Adrenal gland (tissue), 9 donors: ENCODE measurements at regions not wholly inside any gene's neighbourhood (a gene's known extent, or its start where the extent isn't known, plus 50 kb on each side); places are given as distances from the start of the nearest gene placed in this dataset.

Experiments
- DNase-seq, 7 donors: peaks; one replicate each; pipeline ENCODE4 v3.0.0-alpha.2; 2019 to 2020
- H3K27ac ChIP-seq, 5 donors: fragments of 200-600 bp; sonication (generic) in 4 of 5; 1 replicate in 3 of 5; 2 replicates in 2 of 5; pipeline versions ENCODE4 v1.5.1 to v1.8.0; 2016 to 2020; ENCODE audit warnings: mild to moderate bottlenecking in 1 of 5
- H3K27me3 ChIP-seq: fragments of 200-600 bp; 2 replicates; pipeline ENCODE4 v1.8.0; 2021
- H3K36me3 ChIP-seq, 2 donors: fragments of 200-600 bp; replicated peaks in 1 of 2; 1 replicate in 1 of 2; 2 replicates in 1 of 2; pipeline versions ENCODE4 v1.5.1 to v1.8.0; 2018 to 2022
- H3K4me1 ChIP-seq, 2 donors: fragments of 200-600 bp; replicated peaks in 1 of 2; 1 replicate in 1 of 2; 2 replicates in 1 of 2; pipeline versions ENCODE4 v1.5.1 to v1.8.0; 2018 to 2021
- H3K4me3 ChIP-seq, 4 donors: fragments of 200-600 bp; sonication (generic) in 3 of 4; one replicate each; pipeline ENCODE4 v1.5.1; 2016 to 2018
- H3K9me3 ChIP-seq, 3 donors: fragments of 200-600 bp; sonication (generic) in 1 of 3; replicated peaks in 1 of 3; 1 replicate in 2 of 3; 2 replicates in 1 of 3; pipeline versions ENCODE4 v1.5.1 to v1.8.0; 2016 to 2021
- POLR2A ChIP-seq, 2 donors: fragments of 450-650 bp; IDR thresholded peaks; one replicate each; pipeline ENCODE4 v1.6.1; 2017; ENCODE audit warnings: antibody characterized with exemption in 2 of 2, mild to moderate bottlenecking in 2 of 2, moderate library complexity in 1 of 2
- whole genome bisulfite sequencing, 4 donors: extraction: QIAGEN DNeasy Blood & Tissue Kit in 2 of 4; methylation state at CpG; one replicate each; pipeline versions ENCODE4 v1.1.5 to v1.1.7; 2013 to 2017; 5-methylcytosine and 5-hydroxymethylcytosine counted together
- intact Hi-C, 2 donors: fragments of 100-400 bp; cut with DNase I; formaldehyde crosslinking; loops; one replicate each; pipeline versions ENCODE4 v1.14.1 to v1.15.0; 2022 to 2023
- TF ChIP-seq, protein P1 (sequence below), 6 experiments: fragments of 450-650 bp in 4 of 6; fragments of 200-600 bp in 2 of 6; sonication (generic) in 1 of 6; IDR thresholded peaks; 1 replicate in 5 of 6; 2 replicates in 1 of 6; pipeline versions ENCODE4 v1.5.1 to v1.8.0; 2016 to 2021; ENCODE audit warnings: antibody characterized with exemption in 6 of 6, mild to moderate bottlenecking in 2 of 6, moderate library complexity in 1 of 6
- donor health status: healthy with polysubstance abuse.
- donor health status: Bipolar disorder and iron deficiency.
- donor health status: DM: yes; HTN: yes; CAD: no.
- donor health status: DM: no; HTN: no; CAD: no.
- donor health status: DM: no; HTN: no; CAD: no.

DNA sequence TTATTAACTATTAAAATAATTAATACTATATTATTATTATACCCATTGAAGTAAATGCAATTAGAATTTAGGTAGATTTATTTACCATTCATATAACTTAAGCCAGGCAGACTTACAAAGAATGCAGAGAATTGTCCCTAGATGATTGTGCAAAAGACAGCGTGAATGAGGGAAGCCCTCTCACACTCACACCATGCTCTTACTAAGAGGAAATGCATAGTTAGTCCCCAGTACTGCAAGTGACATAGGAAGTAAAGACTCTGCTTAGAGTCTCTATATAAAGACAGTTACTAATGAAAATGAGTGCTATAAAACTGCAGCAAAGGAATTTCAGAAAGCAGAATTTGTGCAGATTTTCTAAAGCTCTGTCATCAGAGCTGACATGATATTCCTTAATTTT, 270.4 kb downstream of the ZBBX start:
- WGBS, 4 donors, result 62 to 75% (median 67%) methylated on average over 1 of the region's 1 CpG
- Histone ChIP-seq H3K4me1 (no peaks in the 10 kb centered on the region), H3K4me3 (no peak overlapping the region), H3K9me3 (no peaks in the 10 kb centered on the region), H3K27ac (no peak overlapping the region), H3K36me3 (no peaks in the 10 kb centered on the region), H3K27me3 (no peaks in the 10 kb centered on the region)
- TF ChIP-seq, protein P1, sequence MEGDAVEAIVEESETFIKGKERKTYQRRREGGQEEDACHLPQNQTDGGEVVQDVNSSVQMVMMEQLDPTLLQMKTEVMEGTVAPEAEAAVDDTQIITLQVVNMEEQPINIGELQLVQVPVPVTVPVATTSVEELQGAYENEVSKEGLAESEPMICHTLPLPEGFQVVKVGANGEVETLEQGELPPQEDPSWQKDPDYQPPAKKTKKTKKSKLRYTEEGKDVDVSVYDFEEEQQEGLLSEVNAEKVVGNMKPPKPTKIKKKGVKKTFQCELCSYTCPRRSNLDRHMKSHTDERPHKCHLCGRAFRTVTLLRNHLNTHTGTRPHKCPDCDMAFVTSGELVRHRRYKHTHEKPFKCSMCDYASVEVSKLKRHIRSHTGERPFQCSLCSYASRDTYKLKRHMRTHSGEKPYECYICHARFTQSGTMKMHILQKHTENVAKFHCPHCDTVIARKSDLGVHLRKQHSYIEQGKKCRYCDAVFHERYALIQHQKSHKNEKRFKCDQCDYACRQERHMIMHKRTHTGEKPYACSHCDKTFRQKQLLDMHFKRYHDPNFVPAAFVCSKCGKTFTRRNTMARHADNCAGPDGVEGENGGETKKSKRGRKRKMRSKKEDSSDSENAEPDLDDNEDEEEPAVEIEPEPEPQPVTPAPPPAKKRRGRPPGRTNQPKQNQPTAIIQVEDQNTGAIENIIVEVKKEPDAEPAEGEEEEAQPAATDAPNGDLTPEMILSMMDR (IDR thresholded peaks at IDR 0.05), result no peak
- TF ChIP-seq POLR2A (IDR thresholded peaks at IDR 0.05), result no peak
- intact Hi-C loops, result no loop called here
- DNase-seq, result no peak

DNA sequence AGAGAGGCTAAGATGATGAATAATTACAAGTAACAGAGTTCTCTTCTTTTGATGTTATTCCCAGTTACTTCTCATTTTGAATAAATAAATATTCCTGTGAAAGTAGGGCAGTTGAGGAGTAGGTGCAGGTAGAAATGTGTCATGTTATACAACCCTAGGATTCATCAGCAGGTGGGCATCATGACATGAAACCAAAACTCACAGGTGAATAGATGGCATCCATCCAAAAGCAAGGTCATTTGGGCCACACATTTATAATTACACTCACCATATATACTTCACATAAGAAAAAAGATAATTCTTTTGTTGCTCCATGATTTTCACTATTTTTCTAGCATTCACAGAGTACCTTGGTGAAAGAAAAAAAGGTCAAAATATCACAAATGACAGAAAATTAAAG, 273.6 kb downstream of the ZBBX start:
- no peaks in the 10 kb centered on the region for H3K36me3 ChIP-seq

DNA sequence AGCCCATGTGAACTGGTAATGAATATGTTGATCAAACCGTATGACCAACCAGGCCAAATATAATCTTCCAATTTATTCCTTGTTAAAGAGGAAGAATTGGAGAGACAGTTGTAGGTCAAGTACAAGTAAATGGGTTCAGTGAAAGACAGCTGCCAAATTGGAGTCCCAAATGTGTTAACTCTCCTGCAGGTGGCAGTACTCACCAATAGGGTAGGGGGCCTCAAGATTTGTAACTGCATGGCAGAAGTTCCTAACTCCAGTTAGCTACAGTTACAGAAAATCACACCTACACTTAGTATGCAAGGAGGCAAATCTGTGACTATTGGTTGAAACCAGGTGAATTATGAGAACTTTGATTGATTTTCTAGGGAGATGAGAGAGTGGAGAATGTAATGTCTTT, 278.0 kb downstream of the ZBBX start:
- Histone ChIP-seq H3K4me1 (no peaks in the 10 kb centered on the region), H3K27ac (no peak overlapping the region), H3K9me3 (no peaks in the 10 kb centered on the region), H3K4me3 (no peak overlapping the region), H3K27me3 (no peaks in the 10 kb centered on the region), H3K36me3 (no peaks in the 10 kb centered on the region)
- intact Hi-C loops, result no loop called here
- WGBS, 4 donors, result 53 to 69% (median 64%) methylated on average over 1 of the region's 1 CpG
- no peak for TF ChIP-seq POLR2A (IDR thresholded peaks at IDR 0.05)
- TF ChIP-seq, protein P1 (IDR thresholded peaks at IDR 0.05), result no peak
- DNase-seq, result no peak

More for the DNA sequence above, 273.6 kb downstream of the ZBBX start:
- H3K27ac ChIP-seq, result no peak overlapping the region
- H3K4me3 ChIP-seq, result no peak overlapping the region
- TF ChIP-seq, protein P1 (IDR thresholded peaks at IDR 0.05), result no peak
- intact Hi-C loops, result no loop called here
- DNase-seq, result no peak
- no peaks in the 10 kb centered on the region for H3K27me3 ChIP-seq
- H3K4me1 ChIP-seq, result no peaks in the 10 kb centered on the region
- no peaks in the 10 kb centered on the region for H3K9me3 ChIP-seq

DNA sequence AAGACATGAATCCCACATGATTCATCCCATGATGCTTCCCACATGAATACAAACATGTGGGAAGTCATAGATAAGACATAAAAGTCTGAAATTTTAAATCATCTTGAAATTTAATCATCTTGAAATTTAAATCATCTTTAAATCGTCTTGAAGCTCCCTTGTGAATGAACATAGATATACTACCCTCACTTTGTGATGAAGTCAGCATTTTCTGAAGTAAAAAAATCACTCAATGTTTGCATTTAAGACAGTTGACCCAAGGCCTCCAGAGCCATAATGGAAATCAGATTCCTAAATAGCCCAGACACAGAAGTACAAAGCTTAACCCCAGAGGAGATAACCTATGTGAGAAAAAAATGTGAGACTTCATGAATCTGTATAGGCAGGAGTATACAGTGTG, 279.4 kb downstream of the ZBBX start:
- intact Hi-C loops, result no loop called here
- DNase-seq, result no peak
- WGBS, 4 donors, result 35 to 54% (median 49%) methylated on average over 1 of the region's 1 CpG
- Histone ChIP-seq H3K36me3 (no peaks in the 10 kb centered on the region), H3K27me3 (no peaks in the 10 kb centered on the region), H3K27ac (no peak overlapping the region), H3K9me3 (no peaks in the 10 kb centered on the region), H3K4me3 (no peak overlapping the region), H3K4me1 (no peaks in the 10 kb centered on the region)
- TF ChIP-seq POLR2A (IDR thresholded peaks at IDR 0.05), result no peak
- TF ChIP-seq, protein P1 (IDR thresholded peaks at IDR 0.05), result no peak
